ENCODE measurements at regions not wholly inside any gene's neighbourhood (a gene's known extent, or its start where the extent isn't known, plus 50 kb on each side); places are given as distances from the start of the nearest gene placed in this dataset.

- no peak for TF ChIP-seq EZH2 (optimal IDR thresholded peaks at IDR 0.05; ENCODE audit: low read depth, low read length)
- TF ChIP-seq EZH2phosphoT487 (IDR thresholded peaks at IDR 0.05; ENCODE audit: low read length) = no peak
Measured at GRCh38 chr3:82038556-82038955, 277.1 kb upstream of the GBE1 start.

Measured in MM.1S (cell line).